Fibroblast of lung (primary cell): ENCODE measurements at regions not wholly inside any gene's neighbourhood (a gene's known extent, or its start where the extent isn't known, plus 50 kb on each side); places are given as distances from the start of the nearest gene placed in this dataset.

Experiments
- EZH2 ChIP-seq: IDR thresholded peaks from 2 replicates; pipeline ENCODE4 v1.5.1; 2012; ENCODE audit warnings: low read length, control low read depth, mild to moderate bottlenecking; ENCODE audit errors: missing control alignments
- TF ChIP-seq, protein P1 (sequence below), 2 donors: IDR thresholded peaks in 1 of 2; conservative IDR thresholded peaks in 1 of 2; 1 replicate in 1 of 2; 2 replicates in 1 of 2; pipeline ENCODE4 v1.5.1; 2011 to 2012; ENCODE audit warnings: low read length in 2 of 2, control low read depth in 1 of 2, inconsistent platforms in 1 of 2, low read depth in 1 of 2, mild to moderate bottlenecking in 1 of 2

- TF ChIP-seq, protein P1, sequence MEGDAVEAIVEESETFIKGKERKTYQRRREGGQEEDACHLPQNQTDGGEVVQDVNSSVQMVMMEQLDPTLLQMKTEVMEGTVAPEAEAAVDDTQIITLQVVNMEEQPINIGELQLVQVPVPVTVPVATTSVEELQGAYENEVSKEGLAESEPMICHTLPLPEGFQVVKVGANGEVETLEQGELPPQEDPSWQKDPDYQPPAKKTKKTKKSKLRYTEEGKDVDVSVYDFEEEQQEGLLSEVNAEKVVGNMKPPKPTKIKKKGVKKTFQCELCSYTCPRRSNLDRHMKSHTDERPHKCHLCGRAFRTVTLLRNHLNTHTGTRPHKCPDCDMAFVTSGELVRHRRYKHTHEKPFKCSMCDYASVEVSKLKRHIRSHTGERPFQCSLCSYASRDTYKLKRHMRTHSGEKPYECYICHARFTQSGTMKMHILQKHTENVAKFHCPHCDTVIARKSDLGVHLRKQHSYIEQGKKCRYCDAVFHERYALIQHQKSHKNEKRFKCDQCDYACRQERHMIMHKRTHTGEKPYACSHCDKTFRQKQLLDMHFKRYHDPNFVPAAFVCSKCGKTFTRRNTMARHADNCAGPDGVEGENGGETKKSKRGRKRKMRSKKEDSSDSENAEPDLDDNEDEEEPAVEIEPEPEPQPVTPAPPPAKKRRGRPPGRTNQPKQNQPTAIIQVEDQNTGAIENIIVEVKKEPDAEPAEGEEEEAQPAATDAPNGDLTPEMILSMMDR (conservative IDR thresholded peaks at IDR 0.05 in 1 of 2, IDR thresholded peaks at IDR 0.05 in 1 of 2; ENCODE audit: low read depth in 1 of 2, low read length in 2 of 2): no peak
- no peak for TF ChIP-seq EZH2
These were observed 518.2 kb upstream of the HTR2C start for GRCh38 chrX:114065577-114066223.
